ENCODE measurements at regions not wholly inside any gene's neighbourhood (a gene's known extent, or its start where the extent isn't known, plus 50 kb on each side); places are given as distances from the start of the nearest gene placed in this dataset.

DNA sequence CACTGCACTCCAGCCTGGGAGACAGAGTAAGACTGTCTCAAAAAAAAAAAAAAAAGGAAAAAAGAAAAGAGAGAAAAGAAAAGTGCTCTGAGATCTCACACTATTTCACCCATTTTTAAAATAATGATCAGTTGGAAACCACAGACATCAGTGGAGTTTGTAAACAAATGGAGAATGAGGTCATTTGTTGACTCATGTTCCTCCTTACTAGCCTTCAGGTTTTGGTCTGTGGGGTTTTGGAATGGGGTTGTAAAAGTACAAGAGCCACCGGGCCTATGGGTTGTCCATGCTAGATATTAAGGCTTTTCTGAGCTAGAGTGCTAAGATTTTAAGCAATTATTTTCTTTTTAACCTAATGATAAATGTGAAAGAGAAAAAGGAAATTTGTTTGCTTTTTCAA lies 104.4 kb upstream of the PRL start:
- peak; percentile 61 for DNase-seq

DNA sequence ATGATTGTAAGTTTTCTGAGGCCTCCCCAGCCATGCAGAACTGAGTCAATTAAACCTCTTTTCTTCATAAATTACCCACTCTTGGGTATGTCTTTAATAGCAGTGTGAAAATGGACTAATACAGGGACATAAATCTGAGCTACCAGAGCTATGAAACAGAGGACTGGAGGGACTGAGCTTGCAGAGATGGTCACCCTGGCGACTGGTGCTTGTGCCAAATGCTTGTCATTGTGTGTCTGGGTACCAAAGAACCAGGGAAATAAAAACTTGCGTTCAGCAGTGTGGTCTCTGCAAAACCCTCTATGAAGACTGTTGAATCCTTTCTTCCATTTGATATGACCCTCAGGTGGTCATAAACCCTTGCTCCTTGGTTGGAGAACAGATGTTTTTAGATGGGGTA lies 105.1 kb upstream of the PRL start:
- no peak for DNase-seq

DNA sequence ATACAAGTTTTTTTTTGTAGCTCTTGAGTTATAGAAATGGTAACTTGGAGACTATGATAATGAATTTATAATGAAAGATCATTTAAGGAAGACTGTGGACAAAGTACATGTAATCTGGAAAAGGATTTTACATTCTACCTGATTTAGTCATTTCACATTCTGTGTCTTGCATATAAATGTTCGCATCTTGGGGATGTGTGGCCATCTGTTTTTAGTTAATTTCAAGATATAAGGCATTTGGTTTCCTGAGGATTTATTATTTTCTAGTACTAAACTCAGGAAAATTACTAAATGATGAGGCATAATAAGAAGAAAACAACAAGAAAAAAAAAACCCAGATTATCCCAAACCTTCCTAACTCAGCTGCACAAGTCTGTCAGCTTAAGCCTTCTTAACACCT lies 112.7 kb upstream of the PRL start:
- DNase-seq = no peak

DNA sequence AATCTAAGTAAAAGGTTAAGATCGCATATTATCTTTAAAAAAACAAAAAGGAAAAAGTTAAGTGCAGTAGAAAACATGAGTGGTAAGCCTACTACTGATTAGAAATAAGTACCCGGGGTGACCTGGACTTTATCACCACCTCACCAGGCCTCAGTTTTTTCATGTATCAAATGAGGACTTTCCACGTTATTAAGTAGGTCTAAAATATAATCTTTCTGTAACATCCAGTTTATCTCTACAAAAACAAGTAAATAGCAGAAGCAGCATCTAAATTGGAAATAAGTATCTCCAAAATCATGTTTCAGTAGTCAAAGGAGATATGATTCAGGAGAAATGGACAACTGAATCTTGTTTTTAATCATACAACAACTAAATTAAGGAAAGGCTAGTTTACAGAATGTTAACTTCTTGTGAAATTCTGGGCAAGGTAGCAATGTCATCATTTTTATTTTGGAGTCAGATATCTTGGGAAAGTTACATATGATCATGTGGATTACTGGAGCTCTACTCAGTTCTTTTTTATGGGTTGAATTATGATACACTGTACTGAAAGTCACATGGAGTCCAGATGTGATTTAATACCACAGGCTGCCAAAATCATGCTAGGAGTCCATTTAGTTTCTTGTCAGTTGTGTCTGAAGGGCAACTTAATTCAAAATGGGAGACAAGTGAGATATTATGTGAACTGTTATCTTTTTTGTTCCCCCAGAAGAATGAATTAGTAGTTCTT lies 114.7 kb upstream of the PRL start:
- DNase-seq = no peak

- DNase-seq = no peak
Measured at GRCh38 chr6:22412994-22413393, 116.2 kb upstream of the PRL start.

GRCh38 chr6:22413681-22414311 lies 117.0 kb upstream of the PRL start:
- peak; percentile 10 for DNase-seq

GRCh38 chr6:22418714-22419113 lies 121.9 kb upstream of the PRL start:
- DNase-seq = no peak

DNA sequence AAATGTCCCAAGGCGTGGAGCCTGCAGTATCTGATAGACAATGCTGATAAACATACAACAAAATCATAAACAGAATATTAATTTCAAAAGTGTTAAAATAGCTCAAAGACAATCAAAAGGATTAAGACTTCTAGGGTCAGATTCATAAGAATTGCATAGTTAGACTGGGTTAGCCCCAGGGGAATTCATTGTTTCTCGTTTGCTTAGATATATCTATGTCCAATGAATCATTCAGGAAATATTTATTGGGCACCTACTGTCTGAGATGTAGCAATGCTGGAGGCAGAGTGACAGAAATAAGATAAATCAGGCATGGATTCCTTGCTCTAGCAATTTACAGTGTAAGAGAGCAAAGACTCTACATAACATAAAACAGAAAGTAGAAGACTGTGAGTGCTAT lies 124.4 kb upstream of the PRL start:
- no peak for DNase-seq

- DNase-seq = no peak
Measured at GRCh38 chr6:22424196-22424595, 127.4 kb upstream of the PRL start.

- DNase-seq = no peak
Measured at GRCh38 chr6:22432060-22432459, 135.2 kb upstream of the PRL start.

DNA sequence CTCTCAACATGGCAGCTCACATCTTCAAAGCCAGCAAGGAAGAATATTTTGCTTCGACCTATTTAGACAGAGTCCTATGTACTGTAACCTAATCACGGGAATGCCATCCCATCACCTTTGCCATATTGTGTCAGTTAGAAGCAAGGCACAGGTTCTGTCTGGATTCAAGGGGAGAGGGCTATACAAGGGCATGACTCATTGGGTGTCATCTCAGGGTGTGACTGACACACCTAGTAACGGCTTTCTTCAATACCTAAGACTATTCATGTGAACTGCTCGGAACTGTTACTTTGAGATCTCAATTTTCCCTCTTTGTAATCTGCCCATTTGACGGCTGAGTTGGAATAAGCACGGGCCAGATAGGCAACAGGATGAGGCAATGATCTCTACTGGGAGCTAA lies 135.6 kb upstream of the HDGFL1 start:
- peak; percentile 9 for DNase-seq

DNA sequence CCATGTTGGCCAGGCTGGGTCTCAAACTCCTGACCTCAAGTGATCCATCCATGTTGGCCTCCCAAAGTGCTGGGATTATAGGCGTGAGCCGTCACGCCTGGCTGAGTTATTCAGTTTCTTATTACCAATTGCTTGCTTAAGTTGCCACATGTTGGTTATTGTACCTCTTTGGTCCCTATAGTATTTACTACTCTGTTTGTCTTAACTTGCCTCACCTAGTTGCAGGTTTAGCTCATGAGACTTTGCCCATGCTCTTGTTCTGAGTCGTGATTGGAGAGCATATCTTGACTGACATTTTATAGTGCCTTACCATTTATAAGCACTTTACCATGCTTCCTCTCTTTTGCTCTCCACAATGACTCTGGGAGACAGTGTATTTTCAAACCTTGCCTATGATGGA lies 134.2 kb upstream of the HDGFL1 start:
- no peak for DNase-seq

DNA sequence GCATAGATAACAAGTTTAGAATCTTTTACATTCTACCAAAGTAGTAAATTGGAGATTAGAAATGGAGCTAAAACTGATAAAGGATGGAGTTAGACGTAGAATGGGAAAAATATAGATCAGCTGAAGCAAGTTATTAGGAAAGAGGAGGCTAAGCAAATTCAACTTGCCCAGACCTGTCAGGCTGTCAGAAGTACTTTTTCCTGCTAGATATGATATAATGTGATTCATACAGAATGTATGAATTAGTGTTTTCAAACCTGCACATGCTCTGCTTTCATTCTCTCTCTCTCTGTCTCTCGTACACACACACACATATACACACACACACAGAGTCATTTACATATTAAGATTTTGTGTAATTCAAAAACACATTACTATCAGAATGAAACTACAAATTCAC lies 133.2 kb upstream of the HDGFL1 start:
- no peak for DNase-seq

GRCh38 chr6:22437665-22438064 lies 131.7 kb upstream of the HDGFL1 start:
- no peak for DNase-seq

DNA sequence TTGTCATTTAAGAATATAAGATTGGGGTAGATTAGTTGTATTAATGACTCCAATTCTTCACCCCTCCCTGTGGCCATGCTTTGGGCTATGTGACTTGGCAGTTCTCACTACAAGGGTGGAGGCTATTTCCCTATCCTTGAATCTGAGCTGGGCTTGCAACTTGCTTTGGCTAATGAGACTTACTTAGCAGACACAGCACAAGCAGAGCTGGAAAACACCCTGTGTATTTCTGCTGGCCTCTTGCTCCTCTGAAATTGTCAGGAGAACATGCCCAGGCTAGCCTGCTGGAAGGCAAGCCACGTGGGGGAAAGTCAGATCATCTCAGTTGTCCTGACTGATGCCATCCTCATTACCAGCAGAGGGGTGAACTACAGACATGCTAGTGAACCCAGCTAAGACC lies 126.5 kb upstream of the HDGFL1 start:
- DNase-seq = no peak

- peak; percentile 27 for DNase-seq
Measured at GRCh38 chr6:22444330-22444729, 125.0 kb upstream of the HDGFL1 start.

DNA sequence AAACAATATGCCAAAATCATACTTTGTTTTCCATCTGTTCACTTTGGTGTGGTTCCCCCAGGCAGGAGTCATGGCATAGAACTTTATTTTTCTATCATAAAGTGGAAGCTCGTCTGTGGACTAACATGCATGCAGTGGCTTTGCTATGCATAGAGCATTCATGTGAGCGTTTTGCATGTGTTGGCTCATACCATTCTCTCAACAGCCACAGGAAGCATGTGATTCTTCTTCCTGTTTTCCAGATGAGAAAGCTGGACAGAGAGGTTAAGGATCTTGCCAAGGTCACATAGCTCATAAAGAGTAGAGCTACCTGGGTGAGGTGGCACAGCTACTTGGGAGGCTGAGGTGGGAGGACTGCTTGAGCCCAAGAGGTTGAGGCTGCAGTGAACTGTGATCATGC lies 123.4 kb upstream of the HDGFL1 start:
- DNase-seq = peak; percentile 39

DNA sequence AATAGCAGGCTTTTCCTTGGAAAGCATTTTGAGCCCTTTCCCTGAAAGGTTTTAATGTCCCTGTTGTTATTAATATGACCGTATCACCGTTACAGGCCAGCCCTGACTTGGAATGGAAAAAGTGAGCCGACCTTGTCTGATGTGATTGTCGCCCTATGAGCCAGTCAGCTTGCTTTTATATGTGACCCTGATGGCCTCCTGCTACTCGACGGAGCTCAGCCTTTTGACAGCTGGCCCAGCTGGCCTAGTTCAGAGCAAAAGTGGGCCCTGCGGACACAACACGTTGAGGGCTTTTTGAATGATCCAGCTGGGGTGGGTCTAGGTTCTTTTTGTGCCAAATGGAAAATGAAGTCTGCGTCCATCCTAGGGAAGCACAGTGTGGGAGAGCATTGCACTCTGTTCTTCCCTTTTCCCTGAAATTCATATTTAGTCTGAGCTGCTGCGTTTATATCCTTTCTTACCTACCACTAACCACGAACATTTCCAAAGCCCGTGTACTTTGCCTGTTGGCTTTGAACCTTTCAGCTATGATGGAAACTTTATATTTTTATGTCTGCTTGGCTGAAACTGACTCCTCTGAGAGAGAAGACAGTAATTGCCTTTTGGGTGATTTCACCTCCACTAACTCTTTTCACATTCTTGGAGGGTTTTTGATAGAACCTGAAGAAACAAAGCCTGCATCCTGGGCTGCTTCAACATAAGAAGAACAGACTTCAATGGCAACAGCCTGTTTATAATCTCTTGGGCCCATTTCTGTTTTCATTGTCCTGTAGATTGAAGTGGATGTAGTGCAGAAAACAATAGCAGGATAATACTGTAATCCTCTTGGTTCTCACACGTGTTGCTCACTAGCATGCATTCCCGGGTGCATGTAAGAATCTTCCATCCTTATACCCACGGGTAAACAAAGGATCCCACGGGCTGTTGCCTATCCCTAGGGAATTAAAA lies 121.8 kb upstream of the HDGFL1 start:
- peak; percentile 43 for DNase-seq

DNA sequence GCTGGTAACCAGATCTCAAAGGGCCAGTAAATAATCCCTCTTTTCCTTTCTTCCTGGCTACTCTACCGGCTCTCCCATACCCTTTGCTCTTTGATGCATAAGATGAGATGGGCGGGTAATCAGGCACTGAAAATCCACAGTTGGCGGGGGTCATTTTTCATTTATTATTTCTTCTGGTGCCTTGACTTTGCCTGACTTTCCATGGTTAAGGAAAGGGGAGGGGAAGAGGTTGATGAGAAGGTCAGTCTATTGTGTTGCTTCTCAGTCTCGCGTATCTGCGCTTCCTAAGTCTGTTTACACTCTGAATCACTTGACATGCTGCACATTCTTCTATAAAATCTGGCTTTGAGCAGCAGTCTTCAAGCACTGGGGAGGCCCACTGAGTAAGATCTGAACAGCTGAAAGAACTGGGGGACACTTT lies 121.1 kb upstream of the HDGFL1 start:
- DNase-seq = peak; percentile 61

DNA sequence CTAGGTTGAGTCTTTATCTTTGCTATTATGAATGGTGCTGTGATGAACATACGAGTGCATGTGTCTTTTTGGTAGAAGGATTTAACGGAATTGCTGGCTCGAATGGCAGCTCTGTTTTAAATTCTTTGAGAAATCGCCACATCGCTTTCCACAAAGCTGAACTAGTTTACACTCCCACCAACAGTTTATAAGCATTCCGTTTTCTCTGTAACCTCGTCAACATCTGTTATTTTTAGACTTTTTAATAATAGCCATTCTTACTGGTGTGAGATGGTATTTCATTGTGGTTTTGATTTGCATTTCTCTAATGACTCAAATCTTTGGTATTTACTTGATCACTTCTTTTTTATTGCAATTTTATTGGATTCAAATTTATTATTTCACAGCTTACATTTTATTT lies 117.4 kb upstream of the HDGFL1 start:
- DNase-seq = no peak

DNA sequence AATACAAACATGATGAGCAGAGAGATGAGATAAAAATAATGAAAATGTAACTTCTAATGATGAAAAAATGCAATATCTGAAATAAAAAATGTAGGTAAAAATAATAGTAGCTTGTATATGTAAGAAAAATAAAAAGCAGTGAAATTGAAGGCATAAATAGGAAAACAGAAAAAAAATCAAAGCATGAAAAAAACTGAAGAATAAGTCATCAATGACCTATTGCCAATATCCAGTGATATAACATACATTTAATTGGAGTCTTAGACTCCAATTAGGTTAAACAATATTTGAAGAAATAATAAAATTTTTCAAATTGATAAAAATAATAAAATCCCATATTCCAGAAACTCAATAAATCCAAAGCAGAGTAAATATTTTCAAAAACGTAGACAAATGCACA lies 114.0 kb upstream of the HDGFL1 start:
- DNase-seq = no peak

DNA sequence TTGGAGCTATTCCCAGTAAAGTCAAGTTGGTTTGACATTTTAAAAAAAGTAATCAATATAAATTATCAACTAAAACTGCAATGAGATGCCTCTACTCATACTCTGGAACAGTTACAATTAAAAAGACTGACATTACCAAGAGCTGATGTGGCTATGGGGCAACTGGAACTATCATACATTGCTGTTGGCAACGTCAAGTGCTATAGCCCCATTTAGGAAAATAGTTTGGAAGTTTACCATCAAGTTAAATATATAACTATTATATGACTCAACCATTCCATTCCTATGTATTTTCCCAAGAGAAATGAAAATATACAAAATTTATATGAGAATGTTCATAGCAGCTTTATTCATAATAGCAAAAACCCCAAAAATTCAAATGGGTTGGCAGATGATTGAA lies 111.4 kb upstream of the HDGFL1 start:
- no peak for DNase-seq

DNA sequence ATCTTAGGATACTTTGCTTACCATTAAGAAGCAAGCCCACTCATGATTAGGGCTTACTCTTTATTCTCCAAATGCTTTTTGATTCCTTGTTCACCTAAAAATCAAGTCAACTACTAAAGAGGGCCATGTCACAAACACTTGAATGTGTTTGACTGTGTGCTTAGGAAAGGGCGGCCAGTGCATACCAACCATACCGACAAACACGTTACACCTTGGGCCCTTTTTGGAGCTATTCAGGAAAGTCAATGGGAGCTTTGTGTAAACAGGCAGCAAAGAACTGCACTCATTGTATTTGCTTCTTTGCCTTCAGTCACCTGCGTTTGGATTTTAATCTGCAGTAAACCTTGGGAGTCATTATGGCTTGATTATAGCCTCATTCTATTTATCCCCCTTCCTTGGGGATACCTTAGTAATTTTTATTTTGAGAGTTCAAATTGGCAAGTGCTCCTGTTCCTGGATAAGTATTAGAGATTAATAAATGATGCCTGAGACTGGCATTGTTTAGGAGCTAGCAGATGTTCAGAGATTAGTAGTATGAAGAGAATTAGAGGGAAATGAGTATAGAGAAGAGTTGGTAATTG lies 102.6 kb upstream of the HDGFL1 start:
- DNase-seq = peak; percentile 56
